Mucosa of descending colon (tissue), 3 donors: ENCODE measurements at regions not wholly inside any gene's neighbourhood (a gene's known extent, or its start where the extent isn't known, plus 50 kb on each side); places are given as distances from the start of the nearest gene placed in this dataset.

Experiments used
- ATAC-seq: fragments of 200-7000 bp; cut with Tn5 transposase; one replicate; pipeline ENCODE4 v1.9.1; 2020; ENCODE audit warnings: mild to moderate bottlenecking, moderate library complexity
- DNase-seq, 3 donors: peaks; one replicate each; pipeline ENCODE4 v3.0.0-alpha.2; 2020
- H3K36me3 ChIP-seq: fragments of 200-600 bp; one replicate; pipeline ENCODE4 v1.8.0; 2021; ENCODE audit warnings: low read depth, mild to moderate bottlenecking
- H3K4me1 ChIP-seq: fragments of 200-600 bp; one replicate; pipeline ENCODE4 v1.8.0; 2021; ENCODE audit warnings: low read depth, mild to moderate bottlenecking
- H3K4me3 ChIP-seq: fragments of 200-600 bp; one replicate; pipeline ENCODE4 v1.8.0; 2021; ENCODE audit warnings: mild to moderate bottlenecking
- H3K9me3 ChIP-seq: fragments of 200-600 bp; one replicate; pipeline ENCODE4 v1.8.0; 2021; ENCODE audit warnings: mild to moderate bottlenecking
- CTCF ChIP-seq: fragments of 200-600 bp; IDR thresholded peaks from one replicate; pipeline ENCODE4 v1.8.0; 2022; ENCODE audit warnings: antibody characterized with exemption, mild to moderate bottlenecking
- intact Hi-C, 2 donors: fragments of 100-400 bp; cut with DNase I in 1 of 2; cut with micrococcal nuclease in 1 of 2; formaldehyde crosslinking; loops; one replicate each; pipeline versions ENCODE4 v1.11.0 to v1.11.1; 2022; cut with DNase I, micrococcal nuclease
- donor health status: DM: no; HTN: no; CAD: no; lungs with moderate emphysema.
- donor health status: DM: no; HTN: no; CAD: no.
- donor health status: DM: no; HTN: yes; CAD: no.

GRCh38 chr2:62447411-62447810, 58.6 kb downstream of the TMEM17 start:
- ATAC-seq (no peak), DNase-seq (no peak)
- H3K9me3 ChIP-seq, result no peaks in the 10 kb centered on the region
- H3K36me3 ChIP-seq, result no peaks in the 10 kb centered on the region
- intact Hi-C loops, result no loop called here
- peaks cover 3% of the 10 kb centered on the region for H3K4me1 ChIP-seq
- no peak for TF ChIP-seq CTCF
- H3K4me3 ChIP-seq, result no peak overlapping the region

- DNase-seq (no peak), ATAC-seq (no peak)
- TF ChIP-seq CTCF, result no peak
- H3K4me3 ChIP-seq, result no peak overlapping the region
- no peaks in the 10 kb centered on the region for H3K36me3 ChIP-seq
- H3K9me3 ChIP-seq, result no peaks in the 10 kb centered on the region
- peaks cover 3% of the 10 kb centered on the region for H3K4me1 ChIP-seq
- intact Hi-C loops, result no loop called here
Observed at GRCh38 chr2:62446491-62446890, 59.5 kb downstream of the TMEM17 start.

GRCh38 chr2:62443886-62444285, 62.1 kb downstream of the TMEM17 start:
- DNase-seq, result no peak
- intact Hi-C loops, result no loop called here
- no peaks in the 10 kb centered on the region for H3K9me3 ChIP-seq
- ATAC-seq, result no peak
- TF ChIP-seq CTCF, result no peak
- H3K4me1 ChIP-seq, result no peaks in the 10 kb centered on the region
- H3K4me3 ChIP-seq, result no peak overlapping the region
- no peaks in the 10 kb centered on the region for H3K36me3 ChIP-seq

- Histone ChIP-seq H3K36me3 (no peaks in the 10 kb centered on the region), H3K4me3 (no peak overlapping the region), H3K4me1 (no peaks in the 10 kb centered on the region), H3K9me3 (no peaks in the 10 kb centered on the region)
- intact Hi-C loops, result no loop called here
- no peak for TF ChIP-seq CTCF
- no peak for DNase-seq
- ATAC-seq, result no peak
Observed at GRCh38 chr2:62443471-62443870, 62.5 kb downstream of the TMEM17 start.

GRCh38 chr2:62441824-62442223, 64.2 kb downstream of the TMEM17 start:
- ATAC-seq (no peak), DNase-seq (no peak)
- no peak overlapping the region for H3K4me3 ChIP-seq
- no peaks in the 10 kb centered on the region for H3K4me1 ChIP-seq
- no peaks in the 10 kb centered on the region for H3K9me3 ChIP-seq
- H3K36me3 ChIP-seq, result no peaks in the 10 kb centered on the region
- TF ChIP-seq CTCF, result no peak
- intact Hi-C loops, result no loop called here

- Histone ChIP-seq H3K4me1 (no peaks in the 10 kb centered on the region), H3K9me3 (no peaks in the 10 kb centered on the region), H3K36me3 (no peaks in the 10 kb centered on the region), H3K4me3 (no peak overlapping the region)
- no peak for DNase-seq
- TF ChIP-seq CTCF, result no peak
- intact Hi-C loops, result no loop called here
- no peak for ATAC-seq
Observed at GRCh38 chr2:62441421-62441820, 64.6 kb downstream of the TMEM17 start.
